HEK293 (cell line): ENCODE measurements at regions not wholly inside any gene's neighbourhood (a gene's known extent, or its start where the extent isn't known, plus 50 kb on each side); places are given as distances from the start of the nearest gene placed in this dataset.

Experiments
- CTCF ChIA-PET: fragments of 350-600 bp; formaldehyde crosslinking; extraction: SDS; loops from one replicate; lab custom pipeline; 2021; ENCODE audit warnings: antibody characterized with exemption; lab: Yijun Ruan, JAX
- POLR2A ChIA-PET: fragments of 300-600 bp; formaldehyde crosslinking; extraction: SDS; loops from one replicate; lab custom pipeline; 2020; ENCODE audit warnings: antibody characterized with exemption, inconsistent platforms; lab: Yijun Ruan, JAX
- H3K27ac ChIP-seq: fragments of 200-500 bp; sonication (Bioruptor generic); 2 replicates; pipeline ENCODE4 v1.5.1; 2014; ENCODE audit warnings: low read depth, low read length, control low read depth, inconsistent platforms; ENCODE audit errors: extremely low read depth
- H3K36me3 ChIP-seq, 2 experiments: fragments of 200-500 bp in 1 of 2; sonication (Bioruptor generic) in 1 of 2; 1 replicate in 1 of 2; 2 replicates in 1 of 2; pipeline ENCODE4 v1.5.1; 2014 to 2017; ENCODE audit warnings: inconsistent platforms in 2 of 2, low read length in 2 of 2; ENCODE audit not compliant: control insufficient read depth in 2 of 2, insufficient read depth in 1 of 2
- H3K4me1 ChIP-seq: fragments of 200-500 bp; sonication (Bioruptor generic); 2 replicates; pipeline ENCODE4 v1.5.1; 2014; ENCODE audit warnings: mild to moderate bottlenecking, low read length, inconsistent platforms; ENCODE audit not compliant: control insufficient read depth, insufficient read depth
- H3K4me3 ChIP-seq: 2 replicates; pipeline ENCODE4 v1.5.1; 2011; ENCODE audit warnings: low read depth, mild to moderate bottlenecking, control low read depth, low read length, moderate library complexity
- H3K9me3 ChIP-seq: fragments of 200-500 bp; sonication (Bioruptor generic); 2 replicates; pipeline ENCODE4 v1.5.1; 2014; ENCODE audit warnings: low read depth, low read length, inconsistent platforms; ENCODE audit not compliant: control insufficient read depth, insufficient read depth
- GLI4 ChIP-seq: fragments of 450-650 bp; formaldehyde crosslinking; IDR thresholded peaks from 2 replicates; pipeline ENCODE4 v1.5.1; 2016; ENCODE audit warnings: missing biosample characterization, missing genetic modification characterization
- GLIS1 ChIP-seq: fragments of 450-650 bp; formaldehyde crosslinking; IDR thresholded peaks from 2 replicates; pipeline ENCODE4 v1.5.1; 2016; ENCODE audit warnings: missing biosample characterization, missing genetic modification characterization
- MEIS1 ChIP-seq: sonication (generic); formaldehyde crosslinking; IDR thresholded peaks from 2 replicates; pipeline ENCODE4 v1.8.1; 2022; ENCODE audit warnings: missing genetic modification reagents, mild to moderate bottlenecking, borderline replicate concordance
- SETDB1 ChIP-seq: IDR thresholded peaks from one replicate; pipeline ENCODE4 v1.6.1; 2017; ENCODE audit warnings: mild to moderate bottlenecking, low read length, moderate library complexity, mixed read lengths; ENCODE audit not compliant: insufficient read length
- TCF7L2 ChIP-seq: IDR thresholded peaks from 2 replicates; pipeline ENCODE4 v1.6.1; 2011; ENCODE audit warnings: low read depth, mild to moderate bottlenecking, inconsistent platforms, low read length, moderate library complexity, borderline replicate concordance
- ZBTB11 ChIP-seq: fragments of 450-650 bp; formaldehyde crosslinking; conservative IDR thresholded peaks from 2 replicates; pipeline ENCODE4 v1.5.1; 2016; ENCODE audit warnings: low read depth, missing biosample characterization, missing genetic modification characterization
- ZIC2 ChIP-seq: fragments of 450-650 bp; formaldehyde crosslinking; IDR thresholded peaks from 2 replicates; pipeline ENCODE4 v1.5.1; 2016; ENCODE audit warnings: missing biosample characterization, missing genetic modification characterization
- ZNF19 ChIP-seq: fragments of 450-650 bp; formaldehyde crosslinking; IDR thresholded peaks from 2 replicates; pipeline ENCODE4; 2016; ENCODE audit warnings: missing biosample characterization, missing genetic modification characterization, low read depth
- ZNF223 ChIP-seq: fragments of 450-650 bp; formaldehyde crosslinking; IDR thresholded peaks from 2 replicates; pipeline ENCODE4 v1.5.1; 2016; ENCODE audit warnings: missing biosample characterization, missing genetic modification characterization
- ZNF341 ChIP-seq: fragments of 450-650 bp; formaldehyde crosslinking; IDR thresholded peaks from 2 replicates; pipeline ENCODE4; 2016; ENCODE audit warnings: low read depth, missing biosample characterization, missing genetic modification characterization
- ZNF354C ChIP-seq: fragments of 450-650 bp; formaldehyde crosslinking; IDR thresholded peaks from 2 replicates; pipeline ENCODE4 v1.5.1; 2016; ENCODE audit warnings: missing biosample characterization, missing genetic modification characterization, low read depth, borderline replicate concordance
- ZNF366 ChIP-seq: fragments of 450-650 bp; formaldehyde crosslinking; conservative IDR thresholded peaks from 2 replicates; pipeline ENCODE4 v1.5.1; 2016; ENCODE audit warnings: missing biosample characterization, missing genetic modification characterization
- ZNF514 ChIP-seq: fragments of 450-650 bp; formaldehyde crosslinking; IDR thresholded peaks from 2 replicates; pipeline ENCODE4 v1.5.1; 2016; ENCODE audit warnings: missing biosample characterization, missing genetic modification characterization
- ZNF600 ChIP-seq: fragments of 450-650 bp; formaldehyde crosslinking; IDR thresholded peaks from 2 replicates; pipeline ENCODE4 v1.5.1; 2016; ENCODE audit warnings: missing biosample characterization, missing genetic modification characterization
- ZNF658 ChIP-seq: fragments of 450-650 bp; formaldehyde crosslinking; IDR thresholded peaks from 2 replicates; pipeline ENCODE4; 2016; ENCODE audit warnings: missing biosample characterization, missing genetic modification characterization
- ZSCAN23 ChIP-seq: fragments of 450-650 bp; formaldehyde crosslinking; IDR thresholded peaks from 2 replicates; pipeline ENCODE4 v1.5.1; 2016; ENCODE audit warnings: missing biosample characterization, missing genetic modification characterization
- ZSCAN4 ChIP-seq: fragments of 450-650 bp; formaldehyde crosslinking; IDR thresholded peaks from 2 replicates; pipeline ENCODE4 v1.5.1; 2017; ENCODE audit warnings: missing biosample characterization, missing genetic modification characterization
- TF ChIP-seq, protein P1 (sequence below): IDR thresholded peaks from 2 replicates; pipeline ENCODE4 v1.6.1; 2011; ENCODE audit warnings: mild to moderate bottlenecking, low read depth, low read length, borderline replicate concordance
- TF ChIP-seq, protein P2 (sequence below): fragments of 450-650 bp; formaldehyde crosslinking; IDR thresholded peaks from 2 replicates; pipeline ENCODE4 v1.5.1; 2016; ENCODE audit warnings: missing biosample characterization, missing genetic modification characterization, borderline replicate concordance

DNA sequence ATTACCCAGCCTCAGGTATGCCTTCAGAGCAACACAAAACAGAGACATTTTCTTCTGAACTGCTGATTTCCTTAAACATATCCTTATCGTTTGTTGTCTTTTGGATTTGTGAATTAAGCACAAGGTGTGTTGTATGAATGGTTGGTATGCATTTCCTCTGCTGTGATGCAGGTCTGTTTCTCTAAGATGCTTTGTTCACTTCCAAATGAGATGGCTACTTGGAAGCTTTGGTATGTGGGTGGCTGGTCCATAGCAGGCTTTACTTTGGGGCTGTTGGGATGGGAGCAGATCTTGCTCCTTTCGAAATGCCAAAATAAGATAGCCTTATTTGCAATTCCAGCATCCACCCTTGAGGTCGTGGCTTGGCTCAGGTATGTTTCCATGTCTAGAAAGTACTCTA is 257.2 kb downstream of the INSIG2 start:
- no peak overlapping the region for H3K27ac ChIP-seq
- TF ChIP-seq ZNF514 (tag by site-specific recombination) (no peak), ZNF341 (tag by site-specific recombination) (no peak), ZNF223 (tag by site-specific recombination) (no peak), GLIS1 (tag by site-specific recombination) (no peak), ZSCAN4 (tag by site-specific recombination) (no peak), ZNF19 (tag by site-specific recombination) (no peak), ZSCAN23 (tag by site-specific recombination) (no peak), TCF7L2 (no peak), MEIS1 (no peak), GLI4 (tag by site-specific recombination) (no peak), ZNF658 (tag by site-specific recombination) (no peak), ZNF600 (tag by site-specific recombination) (no peak), ZNF366 (tag by site-specific recombination) (no peak)
- TF ChIP-seq, protein P1, sequence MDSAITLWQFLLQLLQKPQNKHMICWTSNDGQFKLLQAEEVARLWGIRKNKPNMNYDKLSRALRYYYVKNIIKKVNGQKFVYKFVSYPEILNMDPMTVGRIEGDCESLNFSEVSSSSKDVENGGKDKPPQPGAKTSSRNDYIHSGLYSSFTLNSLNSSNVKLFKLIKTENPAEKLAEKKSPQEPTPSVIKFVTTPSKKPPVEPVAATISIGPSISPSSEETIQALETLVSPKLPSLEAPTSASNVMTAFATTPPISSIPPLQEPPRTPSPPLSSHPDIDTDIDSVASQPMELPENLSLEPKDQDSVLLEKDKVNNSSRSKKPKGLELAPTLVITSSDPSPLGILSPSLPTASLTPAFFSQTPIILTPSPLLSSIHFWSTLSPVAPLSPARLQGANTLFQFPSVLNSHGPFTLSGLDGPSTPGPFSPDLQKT, result no peak
- POLR2A ChIA-PET, result no interaction called here
- CTCF ChIA-PET, result no interaction called here
- H3K36me3 ChIP-seq, result no peaks in the 10 kb centered on the region
- H3K9me3 ChIP-seq, result no peaks in the 10 kb centered on the region
- H3K4me1 ChIP-seq, result no peaks in the 10 kb centered on the region
- no peak overlapping the region for H3K4me3 ChIP-seq

DNA sequence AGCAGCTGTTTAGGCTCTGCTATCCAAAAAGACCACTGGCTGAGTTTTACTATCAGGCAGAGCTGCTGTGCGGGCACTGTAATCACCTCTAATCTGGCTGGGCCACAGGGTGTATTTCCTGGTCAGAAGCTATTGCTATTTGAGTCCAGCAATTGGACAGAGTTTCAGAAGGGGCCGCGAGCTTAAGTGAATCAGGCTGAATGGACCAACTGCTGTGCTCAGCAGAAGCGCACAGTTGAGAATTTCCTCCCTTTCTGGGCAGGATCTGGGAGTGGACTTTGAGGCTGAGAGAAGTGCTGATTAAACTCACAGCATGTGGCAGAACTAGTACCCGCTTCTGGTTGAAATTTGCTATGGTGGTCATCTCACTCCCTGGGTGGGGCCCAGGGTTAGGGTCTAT is 251.8 kb downstream of the INSIG2 start:
- CTCF ChIA-PET, result no interaction called here
- Histone ChIP-seq H3K36me3 (no peaks in the 10 kb centered on the region), H3K4me1 (no peaks in the 10 kb centered on the region), H3K4me3 (no peak overlapping the region), H3K27ac (no peak overlapping the region), H3K9me3 (no peaks in the 10 kb centered on the region)
- peak; percentile 39; the same call in 1 of the 2 replicates for TF ChIP-seq ZIC2 (tag by site-specific recombination)
- TF ChIP-seq ZBTB11 (tag by site-specific recombination), result no peak
- POLR2A ChIA-PET, result no interaction called here

DNA sequence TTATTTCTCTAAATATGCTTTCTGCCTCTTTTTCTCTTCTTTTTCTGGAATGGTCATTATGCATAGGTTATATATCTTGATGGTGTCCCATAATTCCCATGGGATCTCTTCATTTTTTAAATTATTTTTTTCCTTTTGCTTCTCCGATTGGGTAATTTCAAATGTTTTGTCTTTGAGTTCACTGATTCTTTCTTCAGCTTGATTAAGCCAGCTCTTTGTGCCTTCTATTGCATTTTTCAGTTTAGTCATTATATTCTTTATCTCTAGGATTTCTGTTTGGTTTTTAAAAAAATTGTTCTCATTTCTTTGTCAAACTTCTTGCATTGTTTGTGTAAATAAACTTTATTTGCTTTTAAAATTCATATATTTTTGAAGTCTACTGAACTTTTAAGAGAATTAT is 251.1 kb downstream of the INSIG2 start:
- TF ChIP-seq SETDB1, result peak; percentile 76
- no peak for TF ChIP-seq ZNF354C (tag by site-specific recombination)
- TF ChIP-seq, protein P2, sequence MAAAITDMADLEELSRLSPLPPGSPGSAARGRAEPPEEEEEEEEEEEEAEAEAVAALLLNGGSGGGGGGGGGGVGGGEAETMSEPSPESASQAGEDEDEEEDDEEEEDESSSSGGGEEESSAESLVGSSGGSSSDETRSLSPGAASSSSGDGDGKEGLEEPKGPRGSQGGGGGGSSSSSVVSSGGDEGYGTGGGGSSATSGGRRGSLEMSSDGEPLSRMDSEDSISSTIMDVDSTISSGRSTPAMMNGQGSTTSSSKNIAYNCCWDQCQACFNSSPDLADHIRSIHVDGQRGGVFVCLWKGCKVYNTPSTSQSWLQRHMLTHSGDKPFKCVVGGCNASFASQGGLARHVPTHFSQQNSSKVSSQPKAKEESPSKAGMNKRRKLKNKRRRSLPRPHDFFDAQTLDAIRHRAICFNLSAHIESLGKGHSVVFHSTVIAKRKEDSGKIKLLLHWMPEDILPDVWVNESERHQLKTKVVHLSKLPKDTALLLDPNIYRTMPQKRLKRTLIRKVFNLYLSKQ (tag by site-specific recombination), result no peak
- Histone ChIP-seq H3K27ac (no peak overlapping the region), H3K9me3 (no peaks in the 10 kb centered on the region), H3K4me3 (no peak overlapping the region), H3K36me3 (no peaks in the 10 kb centered on the region), H3K4me1 (no peaks in the 10 kb centered on the region)
- ChIA-PET POLR2A (no interaction called here), CTCF (no interaction called here)
